GM12864 (cell line): ENCODE measurements at regions not wholly inside any gene's neighbourhood (a gene's known extent, or its start where the extent isn't known, plus 50 kb on each side); places are given as distances from the start of the nearest gene placed in this dataset.

Source experiments
- DNase-seq: peaks from one replicate; pipeline ENCODE4 v3.0.0-alpha.2; 2011; ENCODE audit warnings: low read depth
- H3K4me3 ChIP-seq: 2 replicates; pipeline ENCODE4 v1.5.1; 2011; ENCODE audit warnings: mild to moderate bottlenecking, low read depth, low read length, control low read depth
- CTCF ChIP-seq: IDR thresholded peaks from 2 replicates; pipeline ENCODE4 v1.5.1; 2011; ENCODE audit warnings: low read depth, mild to moderate bottlenecking, moderate library complexity, low read length, control low read depth, inconsistent platforms; ENCODE audit errors: missing control alignments

GRCh38 chr12:118571730-118572129, 195.4 kb downstream of the SUDS3 start:
- no peak overlapping the region for H3K4me3 ChIP-seq
- DNase-seq, result no peak
- TF ChIP-seq CTCF, result no peak

- DNase-seq, result no peak
- no peak overlapping the region for H3K4me3 ChIP-seq
- TF ChIP-seq CTCF, result no peak
Observed at GRCh38 chr12:118574288-118574687, 197.9 kb downstream of the SUDS3 start.

GRCh38 chr12:118575730-118576129, 199.4 kb downstream of the SUDS3 start:
- no peak overlapping the region for H3K4me3 ChIP-seq
- no peak for DNase-seq
- TF ChIP-seq CTCF, result no peak

- no peak for TF ChIP-seq CTCF
- no peak for DNase-seq
- H3K4me3 ChIP-seq, result no peak overlapping the region
Observed at GRCh38 chr12:118581371-118581770, 205.0 kb downstream of the SUDS3 start.

- no peak for DNase-seq
Observed at GRCh38 chr12:118582863-118583262, 206.5 kb downstream of the SUDS3 start.

GRCh38 chr12:118586433-118586832, 210.1 kb downstream of the SUDS3 start:
- TF ChIP-seq CTCF, result no peak
- DNase-seq, result no peak
- no peak overlapping the region for H3K4me3 ChIP-seq

More at GRCh38 chr12:118582863-118583262, 206.5 kb downstream of the SUDS3 start:
- no peak for TF ChIP-seq CTCF
- H3K4me3 ChIP-seq, result no peak overlapping the region

GRCh38 chr12:118589162-118589561, 212.8 kb downstream of the SUDS3 start:
- DNase-seq, result no peak
- TF ChIP-seq CTCF, result no peak
- no peak overlapping the region for H3K4me3 ChIP-seq
